Nucleus accumbens (tissue), 56 donors: ENCODE measurements at regions not wholly inside any gene's neighbourhood (a gene's known extent, or its start where the extent isn't known, plus 50 kb on each side); places are given as distances from the start of the nearest gene placed in this dataset.
A peak's percentile ranks its signal among the peaks of the same experiment; 100 is the strongest.

Experiments used
- DNase-seq, 56 donors: peaks; one replicate each; lab custom pipeline; 2025; lab: John Stamatoyannopoulos, UW

DNA sequence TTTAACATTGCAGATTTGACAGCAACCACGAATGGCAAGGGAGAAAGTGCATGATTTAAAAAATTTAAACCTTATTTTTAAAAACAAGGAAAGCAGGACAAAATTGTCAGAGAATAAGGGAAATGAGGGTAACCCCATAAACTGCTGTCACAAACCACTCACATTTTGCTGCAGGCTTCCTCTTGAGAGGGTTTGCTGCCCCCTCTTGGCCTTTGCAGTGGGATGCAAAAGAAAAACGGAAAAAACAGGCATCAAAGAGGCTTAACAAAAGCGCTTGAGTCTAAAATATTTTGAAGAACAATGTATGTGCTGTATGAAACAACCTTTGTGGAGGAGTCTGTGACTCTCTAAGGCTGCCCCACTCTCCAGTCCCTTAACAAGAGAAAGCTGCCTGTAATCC is 91.6 kb downstream of the TMX3 start:
- peak in 44 of 56 donors; percentile 2 to 78 (median 23) for DNase-seq

- DNase-seq: peak in 3 of 56 donors; percentile 2 to 19 (median 4)
Measured at GRCh38 chr18:68611311-68611710, 103.6 kb downstream of the TMX3 start.

DNA sequence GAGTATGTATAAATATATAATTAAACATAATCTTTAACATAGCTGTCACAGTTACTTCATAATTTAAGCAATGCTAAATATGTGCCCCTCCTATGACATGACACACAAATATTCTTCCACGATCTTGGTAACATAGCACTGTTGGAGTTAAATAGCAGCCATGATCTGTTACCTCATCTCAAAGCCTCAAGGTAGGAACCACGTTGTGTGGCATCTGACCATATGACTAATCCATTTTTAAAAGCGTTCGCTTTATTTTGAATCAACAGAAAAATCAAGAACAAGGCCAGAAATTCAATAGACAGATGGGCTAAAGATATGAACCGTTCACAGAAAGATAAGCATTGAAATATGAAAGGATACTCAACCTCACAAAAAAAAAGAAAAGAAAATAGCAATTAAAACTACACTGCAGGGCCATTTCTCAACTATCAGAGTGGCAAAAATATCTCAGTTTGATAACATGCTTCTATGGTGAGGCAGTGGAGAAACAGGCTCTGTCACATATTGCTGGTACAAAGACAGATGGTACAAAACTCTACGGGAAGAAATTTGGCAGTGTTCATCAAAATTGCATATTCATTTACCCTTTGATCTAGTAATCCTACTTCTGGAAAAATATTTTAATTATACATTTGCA is 105.9 kb downstream of the TMX3 start:
- DNase-seq: no peak

DNA sequence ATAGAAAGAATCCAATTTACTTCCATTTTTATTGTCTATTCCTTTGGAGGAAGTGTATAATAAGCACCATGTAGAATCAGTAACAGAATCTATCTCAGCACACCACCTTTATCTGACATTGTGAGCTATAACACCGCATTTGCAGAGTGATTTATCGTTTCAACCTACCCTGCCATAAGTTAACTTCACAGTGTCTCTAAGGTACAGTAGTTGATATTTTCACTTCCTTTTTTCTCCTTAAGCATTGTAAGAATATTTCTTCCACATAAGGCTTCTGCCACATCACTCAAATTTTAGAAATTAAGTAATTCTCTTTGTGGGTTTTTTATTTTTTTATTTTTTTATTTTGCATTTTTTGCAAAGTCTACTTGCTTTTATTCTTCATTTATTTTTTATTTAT is 107.1 kb downstream of the TMX3 start:
- DNase-seq: no peak

- no peak for DNase-seq
Measured at GRCh38 chr18:68604256-68604655, 110.7 kb downstream of the TMX3 start.

- DNase-seq: no peak
Measured at GRCh38 chr18:68596016-68596415, 118.9 kb downstream of the TMX3 start.

- DNase-seq: no peak
Measured at GRCh38 chr18:68588169-68588568, 126.7 kb downstream of the TMX3 start.

- DNase-seq: no peak
Measured at GRCh38 chr18:68583685-68584084, 131.2 kb downstream of the TMX3 start.

DNA sequence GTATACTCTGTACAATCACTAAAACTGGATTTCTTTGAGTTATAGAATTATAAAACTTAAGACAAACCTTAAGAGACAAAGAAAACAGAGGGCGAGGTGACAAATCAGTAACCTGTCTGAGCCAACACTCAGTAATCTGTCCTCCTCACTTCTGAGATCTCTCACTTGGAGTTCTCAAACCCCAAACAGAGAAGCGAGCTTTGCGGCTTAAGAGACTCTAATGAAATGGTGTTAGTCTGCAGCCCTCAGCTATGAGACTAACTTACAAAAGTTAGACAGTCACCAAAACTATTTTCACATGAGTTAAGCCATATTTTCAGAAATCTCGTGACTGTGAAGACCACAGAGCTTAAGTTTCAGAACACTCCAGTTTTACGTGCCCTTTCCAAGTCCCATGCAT is 140.6 kb downstream of the TMX3 start:
- no peak for DNase-seq

GRCh38 chr18:68569936-68570335 is 145.0 kb downstream of the TMX3 start:
- DNase-seq: no peak

- DNase-seq: no peak
Measured at GRCh38 chr18:68568364-68569155, 146.3 kb downstream of the TMX3 start.

DNA sequence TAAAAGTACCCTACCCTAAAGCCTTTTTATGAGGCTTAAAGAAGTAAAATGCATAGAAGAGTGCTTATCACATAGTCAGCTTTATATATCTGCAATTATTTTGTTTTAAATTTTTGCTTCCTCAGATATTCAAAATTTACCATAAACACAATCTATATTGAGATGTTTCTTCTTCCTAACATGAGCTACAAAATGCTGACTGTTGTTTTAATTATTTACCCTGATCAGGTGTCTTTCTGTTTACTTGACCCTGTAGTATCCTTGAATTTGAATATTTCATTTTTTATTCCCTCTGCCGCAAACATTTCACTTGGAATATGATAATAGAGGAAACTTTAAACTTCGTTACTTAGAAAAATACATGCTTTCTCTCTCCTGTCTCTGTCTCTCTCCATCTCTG is 147.9 kb downstream of the TMX3 start:
- DNase-seq: no peak

DNA sequence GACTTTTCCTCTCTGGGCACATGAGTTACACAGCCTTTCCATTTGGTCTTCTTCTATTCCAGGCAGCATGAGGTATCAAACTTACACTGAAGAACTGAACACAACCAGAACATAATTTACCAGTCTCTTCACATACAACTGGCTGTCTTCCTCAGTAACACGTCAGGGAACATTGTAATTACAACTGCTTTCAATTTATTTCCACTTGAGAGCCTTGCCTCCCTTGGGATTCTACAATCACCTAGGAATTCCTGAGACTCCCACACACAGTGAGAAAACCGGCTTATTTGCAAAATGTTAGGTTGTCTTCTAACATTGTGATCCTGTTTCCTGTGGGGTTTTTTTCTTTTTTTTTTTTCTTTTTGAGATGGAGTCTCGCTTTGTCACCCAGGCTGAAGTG is 149.9 kb downstream of the TMX3 start:
- no peak for DNase-seq

DNA sequence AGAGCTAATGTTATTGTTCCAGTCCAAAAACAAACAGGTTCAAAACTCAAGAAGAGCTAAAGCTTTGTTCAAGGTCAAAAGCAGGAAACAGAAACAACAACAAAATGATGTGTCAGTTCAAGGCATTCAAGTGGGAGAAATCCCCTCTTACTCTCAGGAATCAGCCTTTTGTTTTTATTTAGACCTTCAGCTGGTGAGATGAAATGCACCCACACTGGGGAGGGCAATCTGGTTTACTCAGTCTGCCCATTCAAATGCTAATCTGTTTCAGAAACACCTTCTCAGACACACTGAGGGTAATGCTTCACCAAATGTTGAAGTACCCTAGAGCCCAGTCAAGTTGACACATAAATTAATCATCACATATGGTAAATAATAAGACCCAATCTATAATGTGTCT is 150.6 kb downstream of the TMX3 start:
- DNase-seq: no peak

DNA sequence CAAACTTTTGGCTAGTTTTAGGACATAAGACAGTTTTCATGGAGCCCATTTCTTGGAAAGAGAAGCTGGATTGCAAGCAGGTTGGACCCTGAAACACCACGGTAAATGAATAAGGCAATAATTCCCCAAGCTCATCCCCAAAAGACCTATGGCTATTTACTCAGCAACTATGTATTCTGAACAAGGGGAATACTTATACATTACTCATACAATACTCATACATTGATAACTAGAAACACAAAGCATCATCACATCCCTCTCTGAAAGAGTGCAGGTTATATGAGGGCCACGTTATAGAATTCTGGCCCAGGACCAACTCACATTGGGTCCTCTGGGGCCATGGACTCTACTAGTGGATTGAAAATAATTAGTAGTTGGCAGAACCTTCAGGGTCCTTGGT is 154.8 kb downstream of the TMX3 start:
- DNase-seq: no peak

DNA sequence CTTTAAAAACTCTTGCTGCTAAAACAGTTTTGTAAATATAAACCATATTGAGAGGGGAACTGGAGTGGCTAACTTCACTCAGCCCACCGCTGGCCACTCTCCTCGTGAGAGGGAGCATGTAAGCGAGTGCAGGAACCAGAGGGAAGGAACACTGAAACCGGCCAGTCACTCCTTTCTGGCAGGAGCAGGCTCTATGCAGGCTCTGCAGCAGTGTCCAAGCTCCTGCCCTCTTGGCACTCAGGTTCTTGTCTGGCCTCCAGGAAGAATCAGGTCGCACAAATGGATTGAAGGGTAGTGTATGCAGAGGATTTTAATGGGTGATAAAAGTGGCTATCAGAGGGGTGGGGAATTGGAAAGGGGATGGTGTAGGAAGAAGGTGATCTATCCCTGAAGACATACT is 157.7 kb downstream of the TMX3 start:
- DNase-seq: no peak

- no peak for DNase-seq
Measured at GRCh38 chr18:68555879-68556301, 159.0 kb downstream of the TMX3 start.

GRCh38 chr18:68548904-68549870 is 165.7 kb downstream of the TMX3 start:
- DNase-seq: no peak

- no peak for DNase-seq
Measured at GRCh38 chr18:68543344-68543743, 171.6 kb downstream of the TMX3 start.

DNA sequence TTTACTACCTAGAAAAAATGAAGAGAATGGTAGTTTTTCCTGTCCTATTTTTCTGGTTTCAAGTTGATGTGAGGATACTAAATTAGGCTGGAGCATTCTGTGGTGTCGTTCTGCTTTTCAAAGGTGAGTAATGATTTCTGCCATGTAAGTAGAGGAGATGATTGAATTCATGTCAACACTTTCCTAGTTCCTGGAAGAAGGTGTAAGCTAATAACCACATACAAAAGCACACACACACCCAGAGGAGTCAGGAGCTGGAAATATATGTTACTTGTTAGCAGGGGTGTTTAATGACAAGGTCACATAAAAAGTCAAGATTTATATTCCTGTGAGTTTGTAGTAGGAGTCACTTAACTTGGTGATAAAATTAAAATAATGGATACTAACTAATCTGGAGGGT is 172.1 kb downstream of the TMX3 start:
- DNase-seq: no peak

DNA sequence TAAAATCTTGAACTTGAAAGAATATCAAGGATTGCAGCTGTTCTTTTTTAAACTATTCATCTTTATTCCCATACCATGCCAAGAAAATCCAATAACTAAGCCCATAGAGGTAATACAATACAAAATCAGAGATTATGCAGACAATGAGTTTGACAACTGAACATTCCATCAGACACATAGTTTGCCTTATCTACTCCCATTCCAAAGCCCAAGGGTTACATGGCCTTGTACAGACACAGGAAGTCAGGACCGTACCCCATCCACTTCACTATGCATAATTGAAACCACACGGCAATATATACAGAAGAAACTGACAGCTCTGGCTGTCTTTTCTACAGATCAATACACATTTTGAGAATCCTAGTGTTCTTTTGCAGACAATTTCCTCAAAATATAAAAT is 181.3 kb downstream of the TMX3 start:
- DNase-seq: no peak
